NCI-H2196 (cell line): ENCODE measurements at regions not wholly inside any gene's neighbourhood (a gene's known extent, or its start where the extent isn't known, plus 50 kb on each side); places are given as distances from the start of the nearest gene placed in this dataset.
"Not testable (repeated sequence)": the region's sequence is repeated elsewhere in the genome, so short reads cannot be mapped to it uniquely, and the experiment has no call there.

ENCODE experiments used
- DNase-seq: peaks from one replicate; lab custom pipeline; 2025; ENCODE audit not compliant: unreplicated experiment; lab: John Stamatoyannopoulos, UW

GRCh38 chr2:109049022-109049421 lies 60.0 kb upstream of the EDAR start:
- no peak for DNase-seq

DNA sequence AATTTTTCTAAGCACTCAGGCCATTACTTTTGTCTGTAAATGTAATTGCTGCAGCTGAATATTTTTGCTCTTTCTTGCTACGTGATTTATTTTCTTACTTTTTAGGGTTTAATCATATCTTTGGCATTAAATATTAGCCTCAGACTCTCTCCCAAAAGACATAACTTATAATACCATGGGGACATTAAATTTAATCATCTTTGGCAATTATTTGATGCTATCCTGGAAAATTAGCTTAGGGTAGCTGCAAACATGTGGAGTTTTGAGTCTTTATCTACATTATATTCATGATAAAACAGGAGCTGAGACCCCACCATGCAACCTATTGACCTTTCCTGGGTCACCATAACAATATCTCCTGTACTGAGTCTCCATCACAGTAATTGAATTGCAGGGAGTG lies 59.1 kb upstream of the EDAR start:
- DNase-seq: no peak

DNA sequence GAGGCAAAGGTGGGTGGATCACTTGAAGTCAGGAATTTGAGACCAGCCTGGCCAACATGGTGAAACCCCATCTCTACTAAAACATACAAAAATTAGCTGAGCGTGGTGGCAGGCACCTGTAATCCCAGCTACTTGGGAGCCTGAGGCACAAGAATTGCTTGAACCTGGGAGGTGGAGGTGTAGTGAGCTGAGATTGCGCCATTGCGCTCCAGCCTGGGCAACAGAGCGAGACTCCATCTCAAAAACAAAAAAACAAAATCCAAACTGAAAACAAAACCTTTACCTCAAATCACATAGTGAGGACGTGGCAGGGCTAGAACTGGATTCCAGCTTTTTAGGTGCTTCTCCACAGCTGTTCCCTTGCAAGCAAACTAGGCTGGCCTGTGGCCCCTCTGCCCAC lies 58.5 kb upstream of the EDAR start:
- DNase-seq: not testable (repeated sequence)

GRCh38 chr2:109046925-109047508 lies 58.0 kb upstream of the EDAR start:
- DNase-seq: no peak

DNA sequence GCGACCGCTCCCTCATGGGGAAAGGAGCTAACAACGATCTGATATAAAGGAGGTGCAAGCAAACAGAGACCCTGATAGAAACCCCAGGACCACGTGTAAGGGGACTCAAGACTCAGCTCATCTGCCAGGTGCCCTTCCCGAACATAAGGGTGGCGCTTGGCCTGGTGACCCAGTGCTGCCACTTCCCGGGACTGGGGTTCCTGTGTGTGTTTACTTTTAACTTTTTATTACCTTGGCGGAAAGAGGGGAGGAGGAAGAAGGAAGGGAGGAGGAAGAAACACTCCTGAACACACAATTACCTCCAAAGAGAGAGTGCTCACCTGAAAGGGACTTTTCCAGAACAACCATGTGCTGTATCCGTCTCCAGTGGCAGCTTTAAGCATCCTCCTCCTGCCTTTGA lies 56.5 kb upstream of the EDAR start:
- DNase-seq: no peak

DNA sequence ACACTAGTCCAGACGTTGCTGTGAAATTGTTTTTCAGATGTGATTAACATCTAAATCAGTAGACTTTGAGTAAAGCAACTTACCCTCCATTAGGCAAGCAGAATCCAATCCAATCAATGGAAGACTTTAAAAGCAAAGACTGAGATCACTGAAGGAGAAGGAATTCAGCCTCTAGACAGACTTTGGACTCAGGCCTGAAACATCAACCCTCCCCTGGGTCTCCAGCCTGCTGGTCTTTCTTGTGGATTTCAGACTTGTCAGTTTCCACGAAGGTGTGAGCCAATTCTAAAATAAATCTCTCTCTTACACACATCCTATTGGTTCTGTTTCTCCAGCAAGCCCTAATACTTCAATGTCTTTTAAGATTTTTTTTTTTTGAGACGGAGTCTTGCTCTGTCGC lies 50.0 kb upstream of the EDAR start:
- DNase-seq: no peak
